ENCODE measurements at regions not wholly inside any gene's neighbourhood (a gene's known extent, or its start where the extent isn't known, plus 50 kb on each side); places are given as distances from the start of the nearest gene placed in this dataset.
"Not testable (repeated sequence)": the region's sequence is repeated elsewhere in the genome, so short reads cannot be mapped to it uniquely, and the experiment has no call there.

- Mint-ChIP-seq H3K36me3 (ENCODE audit: low read depth) (no peaks in the 10 kb centered on the region), H3K9me3 (peaks cover 3% of the 10 kb centered on the region), H3K27me3 (no peaks in the 10 kb centered on the region), H3K27ac (no peak overlapping the region), H3K4me3 (no peak overlapping the region), H3K4me1 (ENCODE audit: low read depth) (no peaks in the 10 kb centered on the region)
These were observed 221.6 kb downstream of the NR2F1-AS1 start for GRCh38 chr5:93359296-93359959.

- H3K27ac Mint-ChIP-seq: no peak overlapping the region
- no peaks in the 10 kb centered on the region for H3K4me1 Mint-ChIP-seq (ENCODE audit: low read depth)
- H3K4me3 Mint-ChIP-seq: no peak overlapping the region
- H3K36me3 Mint-ChIP-seq (ENCODE audit: low read depth): no peaks in the 10 kb centered on the region
- H3K9me3 Mint-ChIP-seq: peaks cover 8% of the 10 kb centered on the region
- H3K27me3 Mint-ChIP-seq: no peaks in the 10 kb centered on the region
These were observed 222.8 kb downstream of the NR2F1-AS1 start for GRCh38 chr5:93358176-93358575.

GRCh38 chr5:93357686-93358085, 223.3 kb downstream of the NR2F1-AS1 start:
- Mint-ChIP-seq H3K4me1 (ENCODE audit: low read depth) (no peaks in the 10 kb centered on the region), H3K9me3 (peaks cover 9% of the 10 kb centered on the region), H3K36me3 (ENCODE audit: low read depth) (no peaks in the 10 kb centered on the region), H3K4me3 (no peak overlapping the region), H3K27me3 (no peaks in the 10 kb centered on the region), H3K27ac (no peak overlapping the region)

- Mint-ChIP-seq H3K27ac (no peak overlapping the region), H3K27me3 (no peaks in the 10 kb centered on the region), H3K36me3 (ENCODE audit: low read depth) (no peaks in the 10 kb centered on the region), H3K4me3 (no peak overlapping the region), H3K9me3 (peaks cover 13% of the 10 kb centered on the region), H3K4me1 (ENCODE audit: low read depth) (no peaks in the 10 kb centered on the region)
These were observed 225.3 kb downstream of the NR2F1-AS1 start for GRCh38 chr5:93355691-93356090.

GRCh38 chr5:93352186-93352585, 228.8 kb downstream of the NR2F1-AS1 start:
- H3K27me3 Mint-ChIP-seq: no peaks in the 10 kb centered on the region
- no peak overlapping the region for H3K27ac Mint-ChIP-seq
- H3K36me3 Mint-ChIP-seq (ENCODE audit: low read depth): no peaks in the 10 kb centered on the region
- no peak overlapping the region for H3K4me3 Mint-ChIP-seq
- peaks cover 10% of the 10 kb centered on the region for H3K9me3 Mint-ChIP-seq
- H3K4me1 Mint-ChIP-seq (ENCODE audit: low read depth): no peaks in the 10 kb centered on the region

GRCh38 chr5:93349613-93350012, 231.4 kb downstream of the NR2F1-AS1 start:
- H3K27me3 Mint-ChIP-seq: no peaks in the 10 kb centered on the region

GRCh38 chr5:93348231-93348630, 232.8 kb downstream of the NR2F1-AS1 start:
- H3K9me3 Mint-ChIP-seq: peaks cover 6% of the 10 kb centered on the region
- no peak overlapping the region for H3K27ac Mint-ChIP-seq
- no peak overlapping the region for H3K4me3 Mint-ChIP-seq
- H3K4me1 Mint-ChIP-seq (ENCODE audit: low read depth): no peaks in the 10 kb centered on the region
- H3K36me3 Mint-ChIP-seq (ENCODE audit: low read depth): no peaks in the 10 kb centered on the region
- no peaks in the 10 kb centered on the region for H3K27me3 Mint-ChIP-seq

More at GRCh38 chr5:93349613-93350012, 231.4 kb downstream of the NR2F1-AS1 start:
- Mint-ChIP-seq H3K9me3 (peaks cover 10% of the 10 kb centered on the region), H3K27ac (no peak overlapping the region), H3K4me3 (no peak overlapping the region), H3K4me1 (ENCODE audit: low read depth) (no peaks in the 10 kb centered on the region), H3K36me3 (ENCODE audit: low read depth) (no peaks in the 10 kb centered on the region)

- not testable (repeated sequence) for H3K27me3 Mint-ChIP-seq
These were observed 234.2 kb downstream of the NR2F1-AS1 start for GRCh38 chr5:93346850-93347249.

GRCh38 chr5:93346301-93346700, 234.7 kb downstream of the NR2F1-AS1 start:
- no peaks in the 10 kb centered on the region for H3K4me1 Mint-ChIP-seq (ENCODE audit: low read depth)
- H3K27ac Mint-ChIP-seq: no peak overlapping the region
- H3K4me3 Mint-ChIP-seq: no peak overlapping the region
- H3K36me3 Mint-ChIP-seq (ENCODE audit: low read depth): no peaks in the 10 kb centered on the region
- no peaks in the 10 kb centered on the region for H3K27me3 Mint-ChIP-seq
- peaks cover 4% of the 10 kb centered on the region for H3K9me3 Mint-ChIP-seq

More at GRCh38 chr5:93346850-93347249, 234.2 kb downstream of the NR2F1-AS1 start:
- H3K4me3 Mint-ChIP-seq; H3K27ac Mint-ChIP-seq; H3K4me1 Mint-ChIP-seq (ENCODE audit: low read depth); H3K36me3 Mint-ChIP-seq (ENCODE audit: low read depth); H3K9me3 Mint-ChIP-seq: not testable (repeated sequence)

GRCh38 chr5:93343570-93343969, 237.4 kb downstream of the NR2F1-AS1 start:
- Mint-ChIP-seq H3K27ac (no peak overlapping the region), H3K4me1 (ENCODE audit: low read depth) (no peaks in the 10 kb centered on the region), H3K27me3 (no peaks in the 10 kb centered on the region), H3K36me3 (ENCODE audit: low read depth) (no peaks in the 10 kb centered on the region), H3K4me3 (no peak overlapping the region), H3K9me3 (peaks cover 4% of the 10 kb centered on the region)

- Mint-ChIP-seq H3K4me1 (ENCODE audit: low read depth) (no peaks in the 10 kb centered on the region), H3K27me3 (no peaks in the 10 kb centered on the region), H3K4me3 (no peak overlapping the region), H3K9me3 (peaks cover 4% of the 10 kb centered on the region), H3K36me3 (ENCODE audit: low read depth) (no peaks in the 10 kb centered on the region), H3K27ac (no peak overlapping the region)
These were observed 238.4 kb downstream of the NR2F1-AS1 start for GRCh38 chr5:93342563-93343061.

GRCh38 chr5:93340881-93341280, 240.1 kb downstream of the NR2F1-AS1 start:
- H3K4me1 Mint-ChIP-seq (ENCODE audit: low read depth): no peaks in the 10 kb centered on the region
- no peaks in the 10 kb centered on the region for H3K36me3 Mint-ChIP-seq (ENCODE audit: low read depth)
- no peak overlapping the region for H3K27ac Mint-ChIP-seq
- H3K9me3 Mint-ChIP-seq: peaks cover 4% of the 10 kb centered on the region
- H3K4me3 Mint-ChIP-seq: no peak overlapping the region
- H3K27me3 Mint-ChIP-seq: no peaks in the 10 kb centered on the region

GRCh38 chr5:93337138-93337537, 243.9 kb downstream of the NR2F1-AS1 start:
- Mint-ChIP-seq H3K27me3 (no peaks in the 10 kb centered on the region), H3K9me3 (peaks cover 3% of the 10 kb centered on the region), H3K4me1 (ENCODE audit: low read depth) (no peaks in the 10 kb centered on the region), H3K4me3 (no peak overlapping the region), H3K36me3 (ENCODE audit: low read depth) (no peaks in the 10 kb centered on the region), H3K27ac (no peak overlapping the region)

- H3K4me1 Mint-ChIP-seq (ENCODE audit: low read depth): no peaks in the 10 kb centered on the region
- H3K27me3 Mint-ChIP-seq: no peaks in the 10 kb centered on the region
- H3K27ac Mint-ChIP-seq: no peak overlapping the region
- no peaks in the 10 kb centered on the region for H3K36me3 Mint-ChIP-seq (ENCODE audit: low read depth)
- H3K4me3 Mint-ChIP-seq: no peak overlapping the region
- H3K9me3 Mint-ChIP-seq: no peaks in the 10 kb centered on the region
These were observed 244.5 kb downstream of the NR2F1-AS1 start for GRCh38 chr5:93336330-93337110.

- peaks cover 3% of the 10 kb centered on the region for H3K27me3 Mint-ChIP-seq
- no peak overlapping the region for H3K27ac Mint-ChIP-seq
- H3K4me3 Mint-ChIP-seq: no peak overlapping the region
- no peaks in the 10 kb centered on the region for H3K4me1 Mint-ChIP-seq (ENCODE audit: low read depth)
- no peaks in the 10 kb centered on the region for H3K36me3 Mint-ChIP-seq (ENCODE audit: low read depth)
- no peaks in the 10 kb centered on the region for H3K9me3 Mint-ChIP-seq
These were observed 249.2 kb downstream of the NR2F1-AS1 start for GRCh38 chr5:93331863-93332262.

Data from stimulated activated naive CD8-positive, alpha-beta T cell treated with anti-CD3 and anti-CD28 coated beads, Interleukin-15, Interleukin-2, amounts not matched to agents 100 ng/mL and 50 ng/mL, for 24 hours (primary cell).